DMS79 treated with DMSO at 0.1 percent for 48 hours (cell line): ENCODE measurements at regions not wholly inside any gene's neighbourhood (a gene's known extent, or its start where the extent isn't known, plus 50 kb on each side); places are given as distances from the start of the nearest gene placed in this dataset.
"Not testable (repeated sequence)": the region's sequence is repeated elsewhere in the genome, so short reads cannot be mapped to it uniquely, and the experiment has no call there.

Experiments
- DNase-seq: peaks from one replicate; lab custom pipeline; 2025; lab: John Stamatoyannopoulos, UW

GRCh38 chrX:63581906-63582305 lies 203.1 kb downstream of the ARHGEF9 start:
- no peak for DNase-seq

GRCh38 chrX:63581398-63581797 lies 203.6 kb downstream of the ARHGEF9 start:
- no peak for DNase-seq

- no peak for DNase-seq
Observed at GRCh38 chrX:63576533-63576932, 208.5 kb downstream of the ARHGEF9 start.

- DNase-seq: not testable (repeated sequence)
Observed at GRCh38 chrX:63575700-63576099, 209.3 kb downstream of the ARHGEF9 start.

GRCh38 chrX:63566856-63567255 lies 215.7 kb upstream of the SPIN4 start:
- DNase-seq: no peak

- peak; percentile 1 for DNase-seq
Observed at GRCh38 chrX:63561425-63561824, 210.3 kb upstream of the SPIN4 start.

- peak; percentile 56 for DNase-seq
Observed at GRCh38 chrX:63560601-63561218, 209.6 kb upstream of the SPIN4 start.

- no peak for DNase-seq
Observed at GRCh38 chrX:63551856-63552255, 200.7 kb upstream of the SPIN4 start.

GRCh38 chrX:63530654-63531053 lies 179.5 kb upstream of the SPIN4 start:
- no peak for DNase-seq

GRCh38 chrX:63529961-63530360 lies 178.8 kb upstream of the SPIN4 start:
- no peak for DNase-seq

GRCh38 chrX:63526863-63527262 lies 175.7 kb upstream of the SPIN4 start:
- no peak for DNase-seq

- DNase-seq: no peak
Observed at GRCh38 chrX:63525491-63525890, 174.4 kb upstream of the SPIN4 start.

- not testable (repeated sequence) for DNase-seq
Observed at GRCh38 chrX:63519368-63519767, 168.2 kb upstream of the SPIN4 start.

- DNase-seq: no peak
Observed at GRCh38 chrX:63514569-63515080, 163.5 kb upstream of the SPIN4 start.

- DNase-seq: no peak
Observed at GRCh38 chrX:63513825-63514568, 162.9 kb upstream of the SPIN4 start.

- DNase-seq: no peak
Observed at GRCh38 chrX:63511361-63511760, 160.2 kb upstream of the SPIN4 start.

- DNase-seq: no peak
Observed at GRCh38 chrX:63508668-63509067, 157.5 kb upstream of the SPIN4 start.

- DNase-seq: no peak
Observed at GRCh38 chrX:63506320-63506719, 155.2 kb upstream of the SPIN4 start.

- DNase-seq: no peak
Observed at GRCh38 chrX:63503541-63503940, 152.4 kb upstream of the SPIN4 start.

GRCh38 chrX:63488546-63489373 lies 137.6 kb upstream of the SPIN4 start:
- DNase-seq: no peak

GRCh38 chrX:63475200-63475599 lies 124.1 kb upstream of the SPIN4 start:
- DNase-seq: no peak

GRCh38 chrX:63471004-63471403 lies 119.9 kb upstream of the SPIN4 start:
- DNase-seq: no peak

GRCh38 chrX:63470506-63470905 lies 119.4 kb upstream of the SPIN4 start:
- DNase-seq: no peak
